Upper lobe of left lung (tissue), 6 donors: ENCODE measurements at regions not wholly inside any gene's neighbourhood (a gene's known extent, or its start where the extent isn't known, plus 50 kb on each side); places are given as distances from the start of the nearest gene placed in this dataset.

Experiments used
- ATAC-seq, 2 donors: fragments of 200-7000 bp; cut with Tn5 transposase; one replicate each; pipeline ENCODE4 v1.9.1; 2022; ENCODE audit warnings: mild to moderate bottlenecking in 2 of 2, moderate library complexity in 2 of 2; ENCODE audit not compliant: low FRiP score in 2 of 2
- DNase-seq, 2 donors: peaks; one replicate each; pipeline ENCODE4 v3.0.0-alpha.2; 2019 to 2020
- H3K27ac ChIP-seq, 4 donors: fragments of 200-600 bp; sonication (generic); one replicate each; pipeline ENCODE4 v1.5.1; 2016 to 2019
- H3K27me3 ChIP-seq, 4 donors: fragments of 200-600 bp; sonication (generic); one replicate each; pipeline ENCODE4 v1.5.1; 2017 to 2019
- H3K36me3 ChIP-seq, 4 donors: fragments of 200-600 bp; sonication (generic); one replicate each; pipeline ENCODE4 v1.5.1; 2016 to 2019
- H3K4me1 ChIP-seq, 4 donors: fragments of 200-600 bp; sonication (generic); one replicate each; pipeline ENCODE4 v1.5.1; 2018 to 2019
- H3K4me3 ChIP-seq, 4 donors: fragments of 200-600 bp; sonication (generic); one replicate each; pipeline ENCODE4 v1.5.1; 2017 to 2019; ENCODE audit warnings: mild to moderate bottlenecking in 2 of 4, moderate library complexity in 1 of 4
- H3K9me3 ChIP-seq, 4 donors: fragments of 200-600 bp; sonication (generic); one replicate each; pipeline ENCODE4 v1.5.1; 2018 to 2019
- CTCF ChIP-seq, 6 experiments: fragments of 450-650 bp in 4 of 6; fragments of 200-600 bp in 2 of 6; sonication (generic) in 2 of 6; IDR thresholded peaks; one replicate each; pipeline ENCODE4 v1.5.1; 2016 to 2019; ENCODE audit warnings: antibody characterized with exemption in 6 of 6
- EP300 ChIP-seq, 4 donors: sonication (generic); formaldehyde crosslinking; IDR thresholded peaks; one replicate each; pipeline ENCODE4 v1.5.1; 2017; ENCODE audit warnings: antibody characterized with exemption in 4 of 4, control low read depth in 2 of 4
- POLR2A ChIP-seq, 4 donors: fragments of 450-650 bp; IDR thresholded peaks; one replicate each; pipeline ENCODE4 v1.5.1; 2016 to 2017; ENCODE audit warnings: antibody characterized with exemption in 4 of 4, mild to moderate bottlenecking in 2 of 4
- POLR2AphosphoS5 ChIP-seq, 2 donors: sonication (generic); formaldehyde crosslinking; IDR thresholded peaks; one replicate each; pipeline ENCODE4 v1.5.1; 2017; ENCODE audit warnings: antibody characterized with exemption in 2 of 2
- WGBS, 2 donors: methylation state at CpG; one replicate each; pipeline ENCODE4 v1.1.5; 2017 to 2018; 5-methylcytosine and 5-hydroxymethylcytosine counted together
- donor health status: DM: no; HTN: no; CAD: no; lungs with moderate emphysema.
- donor health status: DM: no; HTN: yes; CAD: no; lungs with severe emphysema.

GRCh38 chr17:26782153-26782552, 511.8 kb upstream of the WSB1 start:
- DNase-seq, result no peak
- WGBS, 2 donors, result 69 to 81% methylated on average over 5 to 6 of the region's 6 CpGs
- no peak overlapping the region for H3K27ac ChIP-seq
- H3K4me1 ChIP-seq, result no peaks in the 10 kb centered on the region
- TF ChIP-seq POLR2AphosphoS5 (IDR thresholded peaks at IDR 0.05), result no peak
- TF ChIP-seq POLR2A (IDR thresholded peaks at IDR 0.05), result no peak
- no peak for TF ChIP-seq CTCF (IDR thresholded peaks at IDR 0.05)
- TF ChIP-seq EP300 (IDR thresholded peaks at IDR 0.05), result no peak
- peaks cover 3 to 52% (median 28%) of the 10 kb centered on the region in 4 donors for H3K9me3 ChIP-seq
- H3K4me3 ChIP-seq, result no peak overlapping the region
- no peaks in the 10 kb centered on the region for H3K36me3 ChIP-seq
- no peaks in the 10 kb centered on the region for H3K27me3 ChIP-seq
- ATAC-seq, result no peak

GRCh38 chr17:26792486-26792885, 501.4 kb upstream of the WSB1 start:
- 84 to 88% methylated on average over 12 of the region's 12 CpGs for WGBS, 2 donors
- H3K4me3 ChIP-seq, result no peak overlapping the region
- no peaks in the 10 kb centered on the region for H3K4me1 ChIP-seq
- DNase-seq (no peak), ATAC-seq (no peak)
- no peaks in the 10 kb centered on the region for H3K27me3 ChIP-seq
- TF ChIP-seq POLR2AphosphoS5 (IDR thresholded peaks at IDR 0.05) (no peak), POLR2A (IDR thresholded peaks at IDR 0.05) (no peak), CTCF (IDR thresholded peaks at IDR 0.05) (no peak)
- H3K27ac ChIP-seq, result no peak overlapping the region
- peaks cover 5 to 88% (median 28%) of the 10 kb centered on the region in 4 donors for H3K9me3 ChIP-seq
- H3K36me3 ChIP-seq, result no peaks in the 10 kb centered on the region

GRCh38 chr17:26807024-26807423, 486.9 kb upstream of the WSB1 start:
- TF ChIP-seq EP300 (IDR thresholded peaks at IDR 0.05) (no peak), POLR2A (IDR thresholded peaks at IDR 0.05) (no peak)
- Histone ChIP-seq H3K9me3 (peaks cover 0 to 69% (median 17%) of the 10 kb centered on the region in 4 donors), H3K4me1 (no peaks in the 10 kb centered on the region), H3K27ac (no peak overlapping the region), H3K4me3 (no peak overlapping the region), H3K36me3 (no peaks in the 10 kb centered on the region), H3K27me3 (no peaks in the 10 kb centered on the region)
- 67 to 76% methylated on average over 10 of the region's 10 CpGs for WGBS, 2 donors
- DNase-seq (no peak), ATAC-seq (no peak)

GRCh38 chr17:26809033-26809432, 484.9 kb upstream of the WSB1 start:
- no peak for DNase-seq
- Histone ChIP-seq H3K4me1 (no peaks in the 10 kb centered on the region), H3K4me3 (no peak overlapping the region), H3K27ac (no peak overlapping the region), H3K9me3 (peaks cover 0 to 62% (median 13%) of the 10 kb centered on the region in 4 donors), H3K27me3 (no peaks in the 10 kb centered on the region), H3K36me3 (no peaks in the 10 kb centered on the region)
- ATAC-seq, result no peak
- WGBS, 2 donors, result 65 to 79% methylated on average over 10 of the region's 10 CpGs
- TF ChIP-seq POLR2A (IDR thresholded peaks at IDR 0.05), result no peak
- TF ChIP-seq CTCF (IDR thresholded peaks at IDR 0.05), result no peak
- TF ChIP-seq POLR2AphosphoS5 (IDR thresholded peaks at IDR 0.05), result no peak
- no peak for TF ChIP-seq EP300 (IDR thresholded peaks at IDR 0.05)

- H3K27me3 ChIP-seq, result no peaks in the 10 kb centered on the region
- DNase-seq, result no peak
- H3K4me3 ChIP-seq, result no peak overlapping the region
- no peak for ATAC-seq
- no peaks in the 10 kb centered on the region for H3K4me1 ChIP-seq
- no peak overlapping the region for H3K27ac ChIP-seq
- H3K9me3 ChIP-seq, result peaks cover 0 to 87% (median 40%) of the 10 kb centered on the region in 4 donors
- H3K36me3 ChIP-seq, result no peaks in the 10 kb centered on the region
- no peak for TF ChIP-seq POLR2AphosphoS5 (IDR thresholded peaks at IDR 0.05)
- TF ChIP-seq EP300 (IDR thresholded peaks at IDR 0.05), result no peak
- TF ChIP-seq POLR2A (IDR thresholded peaks at IDR 0.05), result no peak
- 73 to 80% methylated on average over 9 of the region's 9 CpGs for WGBS, 2 donors
Observed at GRCh38 chr17:26818736-26819135, 475.2 kb upstream of the WSB1 start.
